Effector memory CD4-positive, alpha-beta T cell (primary cell): ENCODE measurements at regions not wholly inside any gene's neighbourhood (a gene's known extent, or its start where the extent isn't known, plus 50 kb on each side); places are given as distances from the start of the nearest gene placed in this dataset.

Experiments
- DNase-seq, 3 donors: peaks; one replicate each; pipeline ENCODE4 v3.0.0-alpha.2; 2020
- H3K27ac ChIP-seq: 2 replicates; pipeline ENCODE4 v1.7.0; 2013; ENCODE audit warnings: mild to moderate bottlenecking, low read length, moderate library complexity; ENCODE audit not compliant: insufficient read depth, poor library complexity, severe bottlenecking
- H3K27me3 ChIP-seq: replicated peaks from 2 replicates; pipeline ENCODE4 v1.7.0; 2013; ENCODE audit warnings: mild to moderate bottlenecking, low read length; ENCODE audit not compliant: insufficient read depth, control insufficient read depth, poor library complexity, severe bottlenecking
- H3K36me3 ChIP-seq: 2 replicates; pipeline ENCODE4 v1.7.0; 2013; ENCODE audit warnings: mild to moderate bottlenecking, low read length, moderate library complexity; ENCODE audit not compliant: control insufficient read depth, insufficient read depth
- H3K4me1 ChIP-seq: 2 replicates; pipeline ENCODE4 v1.7.0; 2013; ENCODE audit warnings: low read length, mild to moderate bottlenecking; ENCODE audit not compliant: control insufficient read depth, insufficient read depth, poor library complexity, severe bottlenecking
- H3K4me3 ChIP-seq: 2 replicates; pipeline ENCODE4 v1.7.0; 2013; ENCODE audit warnings: low read length, low read depth, mild to moderate bottlenecking; ENCODE audit not compliant: insufficient read depth, poor library complexity, severe bottlenecking
- H3K9me3 ChIP-seq: 2 replicates; pipeline ENCODE4 v1.7.0; 2013; ENCODE audit warnings: mild to moderate bottlenecking, low read length, moderate library complexity; ENCODE audit not compliant: control insufficient read depth

- Histone ChIP-seq H3K27me3 (no peaks in the 10 kb centered on the region), H3K9me3 (no peaks in the 10 kb centered on the region), H3K4me3 (no peak overlapping the region), H3K4me1 (no peaks in the 10 kb centered on the region), H3K27ac (no peak overlapping the region), H3K36me3 (no peaks in the 10 kb centered on the region)
- no peak for DNase-seq
Observed at GRCh38 chr12:45547822-45548221, 181.7 kb upstream of the ARID2 start.

- no peak overlapping the region for H3K27ac ChIP-seq
- H3K4me3 ChIP-seq = no peak overlapping the region
- H3K27me3 ChIP-seq = no peaks in the 10 kb centered on the region
- no peaks in the 10 kb centered on the region for H3K4me1 ChIP-seq
- H3K9me3 ChIP-seq = no peaks in the 10 kb centered on the region
- H3K36me3 ChIP-seq = no peaks in the 10 kb centered on the region
- DNase-seq = no peak
Observed at GRCh38 chr12:45548426-45548825, 181.1 kb upstream of the ARID2 start.

- Histone ChIP-seq H3K4me1 (no peaks in the 10 kb centered on the region), H3K27ac (no peak overlapping the region), H3K4me3 (no peak overlapping the region), H3K36me3 (no peaks in the 10 kb centered on the region), H3K27me3 (no peaks in the 10 kb centered on the region), H3K9me3 (no peaks in the 10 kb centered on the region)
- DNase-seq = no peak
Observed at GRCh38 chr12:45549337-45549902, 180.1 kb upstream of the ARID2 start.

GRCh38 chr12:45553204-45553603 is 176.3 kb upstream of the ARID2 start:
- no peak overlapping the region for H3K27ac ChIP-seq
- H3K36me3 ChIP-seq = no peaks in the 10 kb centered on the region
- H3K4me3 ChIP-seq = no peak overlapping the region
- H3K27me3 ChIP-seq = no peaks in the 10 kb centered on the region
- H3K4me1 ChIP-seq = no peaks in the 10 kb centered on the region
- no peak for DNase-seq
- H3K9me3 ChIP-seq = no peaks in the 10 kb centered on the region

- H3K4me1 ChIP-seq = no peaks in the 10 kb centered on the region
- no peaks in the 10 kb centered on the region for H3K27me3 ChIP-seq
- no peak for DNase-seq
- H3K9me3 ChIP-seq = no peaks in the 10 kb centered on the region
- H3K36me3 ChIP-seq = no peaks in the 10 kb centered on the region
- no peak overlapping the region for H3K4me3 ChIP-seq
- H3K27ac ChIP-seq = no peak overlapping the region
Observed at GRCh38 chr12:45557016-45557415, 172.5 kb upstream of the ARID2 start.

GRCh38 chr12:45558353-45558752 is 171.2 kb upstream of the ARID2 start:
- H3K27me3 ChIP-seq = no peaks in the 10 kb centered on the region
- no peak for DNase-seq
- H3K4me1 ChIP-seq = no peaks in the 10 kb centered on the region
- H3K36me3 ChIP-seq = no peaks in the 10 kb centered on the region
- no peaks in the 10 kb centered on the region for H3K9me3 ChIP-seq
- no peak overlapping the region for H3K4me3 ChIP-seq
- no peak overlapping the region for H3K27ac ChIP-seq

GRCh38 chr12:45559537-45559936 is 170.0 kb upstream of the ARID2 start:
- H3K27ac ChIP-seq = no peak overlapping the region
- H3K36me3 ChIP-seq = no peaks in the 10 kb centered on the region

GRCh38 chr12:45560689-45561088 is 168.8 kb upstream of the ARID2 start:
- H3K4me1 ChIP-seq = no peaks in the 10 kb centered on the region
- H3K4me3 ChIP-seq = no peak overlapping the region
- no peaks in the 10 kb centered on the region for H3K36me3 ChIP-seq
- H3K27me3 ChIP-seq = no peaks in the 10 kb centered on the region
- no peaks in the 10 kb centered on the region for H3K9me3 ChIP-seq
- no peak overlapping the region for H3K27ac ChIP-seq
- no peak for DNase-seq

More at GRCh38 chr12:45559537-45559936, 170.0 kb upstream of the ARID2 start:
- no peak overlapping the region for H3K4me3 ChIP-seq
- no peaks in the 10 kb centered on the region for H3K4me1 ChIP-seq
- DNase-seq = no peak
- H3K27me3 ChIP-seq = no peaks in the 10 kb centered on the region
- no peaks in the 10 kb centered on the region for H3K9me3 ChIP-seq

GRCh38 chr12:45561488-45561887 is 168.0 kb upstream of the ARID2 start:
- Histone ChIP-seq H3K27me3 (no peaks in the 10 kb centered on the region), H3K27ac (no peak overlapping the region), H3K4me3 (no peak overlapping the region), H3K36me3 (no peaks in the 10 kb centered on the region), H3K4me1 (no peaks in the 10 kb centered on the region), H3K9me3 (no peaks in the 10 kb centered on the region)
- no peak for DNase-seq

- no peak for DNase-seq
- no peak overlapping the region for H3K27ac ChIP-seq
- no peaks in the 10 kb centered on the region for H3K27me3 ChIP-seq
- H3K4me3 ChIP-seq = no peak overlapping the region
- H3K9me3 ChIP-seq = no peaks in the 10 kb centered on the region
- H3K36me3 ChIP-seq = no peaks in the 10 kb centered on the region
- H3K4me1 ChIP-seq = no peaks in the 10 kb centered on the region
Observed at GRCh38 chr12:45565590-45565989, 163.9 kb upstream of the ARID2 start.
